Loucy (cell line): ENCODE measurements at regions not wholly inside any gene's neighbourhood (a gene's known extent, or its start where the extent isn't known, plus 50 kb on each side); places are given as distances from the start of the nearest gene placed in this dataset.

Experiments
- H2AFZ ChIP-seq: fragments of 200-600 bp; sonication (generic); 2 replicates; pipeline ENCODE4 v1.6.0; 2016; ENCODE audit warnings: antibody characterized with exemption, mild to moderate bottlenecking, low read length, moderate library complexity
- H3F3A ChIP-seq: fragments of 200-600 bp; 2 replicates; pipeline ENCODE4 v1.6.0; 2016; ENCODE audit warnings: antibody characterized with exemption, low read depth, mild to moderate bottlenecking
- H3K27me3 ChIP-seq: fragments of 200-600 bp; sonication (generic); 2 replicates; pipeline ENCODE4 v1.6.1; 2014; ENCODE audit warnings: low read length, mild to moderate bottlenecking; ENCODE audit not compliant: insufficient read depth, poor library complexity, severe bottlenecking
- H3K36me3 ChIP-seq: fragments of 200-600 bp; sonication (generic); 2 replicates; pipeline ENCODE4 v1.6.1; 2016; ENCODE audit warnings: low read length; ENCODE audit not compliant: insufficient read depth
- H3K4me1 ChIP-seq: fragments of 200-600 bp; sonication (generic); 2 replicates; pipeline ENCODE4 v1.5.1; 2014; ENCODE audit warnings: low read length, mild to moderate bottlenecking; ENCODE audit not compliant: insufficient read depth, poor library complexity, severe bottlenecking
- H3K4me2 ChIP-seq: fragments of 200-600 bp; sonication (generic); 2 replicates; pipeline ENCODE4 v1.6.0; 2014; ENCODE audit warnings: antibody characterized with exemption, low read length, low read depth, mild to moderate bottlenecking; ENCODE audit not compliant: poor library complexity, severe bottlenecking
- H3K4me3 ChIP-seq: fragments of 200-600 bp; sonication (generic); 2 replicates; pipeline ENCODE4 v1.5.1; 2014; ENCODE audit warnings: low read length, mild to moderate bottlenecking, mixed read lengths; ENCODE audit not compliant: poor library complexity, severe bottlenecking
- H3K79me2 ChIP-seq: fragments of 200-600 bp; sonication (generic); 2 replicates; pipeline ENCODE4 v1.6.1; 2014; ENCODE audit warnings: low read length; ENCODE audit not compliant: insufficient read depth
- H3K9ac ChIP-seq: fragments of 200-600 bp; sonication (generic); 2 replicates; pipeline ENCODE4 v1.6.0; 2014; ENCODE audit warnings: mild to moderate bottlenecking, low read depth, low read length, moderate library complexity; ENCODE audit not compliant: poor library complexity, severe bottlenecking
- H3K9me2 ChIP-seq: fragments of 200-600 bp; sonication (generic); replicated peaks from 2 replicates; pipeline ENCODE4 v1.6.1; 2016; ENCODE audit warnings: low read depth, low read length, mixed read lengths
- H3K9me3 ChIP-seq: fragments of 200-600 bp; sonication (generic); 2 replicates; pipeline ENCODE4 v1.6.1; 2014; ENCODE audit warnings: mild to moderate bottlenecking, antibody characterized with exemption, low read length, low read depth; ENCODE audit not compliant: insufficient read depth
- H4K20me1 ChIP-seq: fragments of 200-600 bp; sonication (generic); 2 replicates; pipeline ENCODE4 v1.6.0; 2014; ENCODE audit warnings: antibody characterized with exemption, low read length, mild to moderate bottlenecking; ENCODE audit not compliant: insufficient read depth, poor library complexity, severe bottlenecking
- CTCF ChIP-seq: fragments of 200-600 bp; sonication (generic); conservative IDR thresholded peaks from 2 replicates; pipeline ENCODE4 v1.5.1; 2014; ENCODE audit warnings: mild to moderate bottlenecking, antibody characterized with exemption, low read length
- EZH2phosphoT487 ChIP-seq: fragments of 200-600 bp; IDR thresholded peaks from 2 replicates; pipeline ENCODE4 v1.6.1; 2018; ENCODE audit warnings: antibody characterized with exemption, mild to moderate bottlenecking, moderate library complexity, borderline replicate concordance

DNA sequence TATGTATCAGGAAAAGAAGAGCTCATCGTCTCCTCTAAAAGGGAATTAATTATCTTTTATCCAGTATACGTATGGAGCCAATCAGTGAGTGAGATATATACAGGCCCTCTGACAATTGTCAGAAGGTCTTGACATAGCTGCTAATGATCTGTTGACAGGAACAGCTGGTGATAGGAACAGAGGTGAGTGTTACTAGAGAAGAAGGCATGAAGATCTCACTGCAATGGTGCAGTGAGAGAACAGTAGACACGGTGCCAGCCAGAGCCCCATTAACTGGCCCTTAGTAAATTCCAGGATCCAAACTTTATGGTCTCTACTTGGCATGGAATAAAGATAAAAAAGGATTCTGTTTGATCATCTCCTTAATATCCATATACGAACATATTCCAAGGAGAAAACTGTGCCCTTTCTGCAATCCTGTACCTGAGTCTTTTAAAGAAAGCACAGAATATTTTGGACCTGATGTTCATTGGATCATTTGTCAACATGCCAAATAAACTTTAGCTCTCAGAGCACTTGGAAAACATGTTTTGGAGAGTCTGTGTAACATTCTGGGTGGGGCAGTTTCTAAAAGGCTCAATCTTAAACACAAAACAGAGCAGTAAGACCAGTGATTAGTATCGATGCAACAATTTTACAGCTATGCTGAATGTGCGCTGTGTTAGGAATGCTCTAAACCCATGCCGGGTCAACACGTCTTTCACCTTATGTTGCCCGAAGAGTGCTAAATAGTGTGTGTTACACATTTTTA is 135.8 kb upstream of the CITED2 start:
- no peak overlapping the region for H2AFZ ChIP-seq
- H3K9me2 ChIP-seq: no peaks in the 10 kb centered on the region
- no peaks in the 10 kb centered on the region for H3K27me3 ChIP-seq
- H3F3A ChIP-seq: no peaks in the 10 kb centered on the region
- H4K20me1 ChIP-seq: no peaks in the 10 kb centered on the region
- H3K4me1 ChIP-seq: no peaks in the 10 kb centered on the region
- no peak overlapping the region for H3K4me3 ChIP-seq
- no peaks in the 10 kb centered on the region for H3K36me3 ChIP-seq
- H3K79me2 ChIP-seq: no peaks in the 10 kb centered on the region
- TF ChIP-seq CTCF (no peak), EZH2phosphoT487 (no peak)
- H3K9ac ChIP-seq: no peak overlapping the region
- H3K4me2 ChIP-seq: no peak overlapping the region
- no peaks in the 10 kb centered on the region for H3K9me3 ChIP-seq

DNA sequence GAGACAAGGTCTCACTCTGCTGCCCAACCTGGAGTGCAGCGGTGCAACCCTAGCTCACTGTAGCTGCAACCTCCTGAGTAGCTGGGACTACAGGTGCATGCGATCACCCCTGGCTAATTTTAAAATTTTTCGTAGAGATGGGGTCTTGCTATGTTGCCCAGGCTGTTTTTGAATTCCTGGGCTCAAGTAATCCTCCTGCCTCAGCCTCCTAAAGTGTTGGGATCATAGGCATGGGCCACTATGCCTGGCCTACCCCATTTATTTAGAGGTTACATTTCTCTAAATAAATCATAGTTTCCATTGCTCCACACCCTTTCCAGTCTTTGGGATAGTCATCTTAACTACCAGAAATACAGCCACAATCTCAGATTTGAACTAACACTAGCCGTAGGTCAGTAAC is 134.7 kb upstream of the CITED2 start:
- no peaks in the 10 kb centered on the region for H3K27me3 ChIP-seq
- H3K9ac ChIP-seq: no peak overlapping the region
- no peak overlapping the region for H3K4me2 ChIP-seq
- no peaks in the 10 kb centered on the region for H3K36me3 ChIP-seq
- no peaks in the 10 kb centered on the region for H3K9me2 ChIP-seq
- no peaks in the 10 kb centered on the region for H3F3A ChIP-seq
- H3K9me3 ChIP-seq: no peaks in the 10 kb centered on the region
- H3K79me2 ChIP-seq: no peaks in the 10 kb centered on the region
- no peak overlapping the region for H3K4me3 ChIP-seq
- H4K20me1 ChIP-seq: no peaks in the 10 kb centered on the region
- no peak overlapping the region for H2AFZ ChIP-seq
- no peak for TF ChIP-seq CTCF
- no peak for TF ChIP-seq EZH2phosphoT487
- H3K4me1 ChIP-seq: no peaks in the 10 kb centered on the region

GRCh38 chr6:139508576-139508975 is 134.1 kb upstream of the CITED2 start:
- H3K9ac ChIP-seq: no peak overlapping the region
- H3K4me1 ChIP-seq: no peaks in the 10 kb centered on the region
- no peaks in the 10 kb centered on the region for H4K20me1 ChIP-seq
- TF ChIP-seq EZH2phosphoT487 (no peak), CTCF (no peak)
- no peaks in the 10 kb centered on the region for H3F3A ChIP-seq
- no peaks in the 10 kb centered on the region for H3K36me3 ChIP-seq
- H3K9me2 ChIP-seq: no peaks in the 10 kb centered on the region
- H3K4me2 ChIP-seq: no peak overlapping the region
- no peak overlapping the region for H2AFZ ChIP-seq
- H3K79me2 ChIP-seq: no peaks in the 10 kb centered on the region
- no peaks in the 10 kb centered on the region for H3K9me3 ChIP-seq
- no peak overlapping the region for H3K4me3 ChIP-seq
- H3K27me3 ChIP-seq: no peaks in the 10 kb centered on the region
